NCI-H1436 treated with DMSO at 0.1 percent for 48 hours (cell line): ENCODE measurements at regions not wholly inside any gene's neighbourhood (a gene's known extent, or its start where the extent isn't known, plus 50 kb on each side); places are given as distances from the start of the nearest gene placed in this dataset.
A peak's percentile ranks its signal among the peaks of the same experiment; 100 is the strongest.

Experiments used
- DNase-seq: peaks from one replicate; lab custom pipeline; 2025; lab: John Stamatoyannopoulos, UW

GRCh38 chr13:104314926-104315535 lies 1248.8 kb upstream of the SLC10A2 start:
- DNase-seq = no peak

GRCh38 chr13:104314321-104314720 lies 1248.1 kb upstream of the SLC10A2 start:
- DNase-seq = no peak

GRCh38 chr13:104310861-104311260 lies 1244.6 kb upstream of the SLC10A2 start:
- no peak for DNase-seq

- no peak for DNase-seq
Measured at GRCh38 chr13:104309431-104309830, 1243.2 kb upstream of the SLC10A2 start.

- DNase-seq = no peak
Measured at GRCh38 chr13:104301171-104301975, 1235.2 kb upstream of the SLC10A2 start.

GRCh38 chr13:104297075-104297474 lies 1230.9 kb upstream of the SLC10A2 start:
- no peak for DNase-seq

- DNase-seq = no peak
Measured at GRCh38 chr13:104296286-104296685, 1230.1 kb upstream of the SLC10A2 start.

GRCh38 chr13:104295537-104295936 lies 1229.3 kb upstream of the SLC10A2 start:
- DNase-seq = no peak

- no peak for DNase-seq
Measured at GRCh38 chr13:104289400-104289799, 1223.2 kb upstream of the SLC10A2 start.

- DNase-seq = no peak
Measured at GRCh38 chr13:104288496-104288895, 1222.3 kb upstream of the SLC10A2 start.

- DNase-seq = peak; percentile 2
Measured at GRCh38 chr13:104286566-104287290, 1220.5 kb upstream of the SLC10A2 start.

- DNase-seq = no peak
Measured at GRCh38 chr13:104281910-104282309, 1215.7 kb upstream of the SLC10A2 start.

- DNase-seq = no peak
Measured at GRCh38 chr13:104270731-104271130, 1204.5 kb upstream of the SLC10A2 start.

GRCh38 chr13:104267206-104267811 lies 1201.1 kb upstream of the SLC10A2 start:
- DNase-seq = no peak

- no peak for DNase-seq
Measured at GRCh38 chr13:104256701-104257100, 1190.5 kb upstream of the SLC10A2 start.

- DNase-seq = no peak
Measured at GRCh38 chr13:104253063-104253680, 1187.0 kb upstream of the SLC10A2 start.

GRCh38 chr13:104251931-104252330 lies 1185.7 kb upstream of the SLC10A2 start:
- DNase-seq = no peak

- DNase-seq = no peak
Measured at GRCh38 chr13:104246955-104247354, 1180.7 kb upstream of the SLC10A2 start.

- no peak for DNase-seq
Measured at GRCh38 chr13:104206450-104207044, 1140.3 kb upstream of the SLC10A2 start.

GRCh38 chr13:104204177-104204576 lies 1138.0 kb upstream of the SLC10A2 start:
- DNase-seq = no peak

GRCh38 chr13:104198801-104199200 lies 1132.6 kb upstream of the SLC10A2 start:
- no peak for DNase-seq

GRCh38 chr13:104196611-104197010 lies 1130.4 kb upstream of the SLC10A2 start:
- DNase-seq = no peak
